ENCODE measurements at regions not wholly inside any gene's neighbourhood (a gene's known extent, or its start where the extent isn't known, plus 50 kb on each side); places are given as distances from the start of the nearest gene placed in this dataset.

DNA sequence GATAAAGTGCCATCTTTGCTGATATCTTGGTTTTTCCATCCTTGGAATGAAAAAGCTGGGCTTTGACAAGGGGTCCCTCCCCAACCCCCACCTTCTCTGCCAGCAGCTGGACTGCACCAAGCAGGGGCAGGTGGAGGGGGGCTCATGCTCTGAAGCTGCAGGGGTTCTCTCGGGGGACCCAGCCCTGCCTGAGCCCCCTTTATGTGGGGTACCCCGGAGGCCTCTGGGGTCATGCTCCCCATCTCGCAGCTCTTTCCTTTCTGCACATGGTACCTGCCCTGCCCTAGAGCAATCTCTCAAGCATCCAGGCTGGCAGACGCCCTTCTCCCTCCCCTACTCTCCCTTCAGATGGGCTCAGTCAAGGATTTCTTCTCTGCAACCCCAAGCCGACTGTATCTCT, 146.7 kb upstream of the PTPN1 start:
- BruUV-seq (replicated peaks) = no TSS peak
- H3K79me2 ChIP-seq (ENCODE audit: control insufficient read depth, insufficient read depth, low read length) = no peaks in the 10 kb centered on the region
- H3K9ac ChIP-seq (replicated peaks; ENCODE audit: extremely low read depth, insufficient read depth, low read length) = no peak overlapping the region
- no peak overlapping the region for H2AFZ ChIP-seq (ENCODE audit: low read depth, low read length)
- no peak overlapping the region for H3K27ac ChIP-seq (ENCODE audit: insufficient read depth, low read depth, low read length)
- H3K4me1 ChIP-seq (ENCODE audit: control insufficient read depth, extremely low read depth, insufficient read depth, low read length) = peaks cover 5% of the 10 kb centered on the region
- no peak overlapping the region for H3K4me3 ChIP-seq (replicated peaks in 1 of 3; ENCODE audit: insufficient read depth in 1 of 3, low read depth in 1 of 3, low read length in 3 of 3)
- no peaks in the 10 kb centered on the region for H3K9me1 ChIP-seq (replicated peaks; ENCODE audit: control insufficient read depth, extremely low read depth, insufficient read depth, low read length)
- POLR2A ChIA-PET = no interaction called here
- DNase-seq (ENCODE audit: low read depth, low spot score) (no peak), FAIRE-seq (no peak)
- dilution Hi-C loops (cut with MboI; ENCODE audit: extremely low pct_ligation_motif_present, low sequenced_read_pairs) (no loop called here), intact Hi-C loops (cut with micrococcal nuclease) (no loop called here)
- TF ChIP-seq JUN (IDR thresholded peaks at IDR 0.05; ENCODE audit: borderline replicate concordance, insufficient read depth, insufficient read length, low read depth) (no peak), EZH2 (IDR thresholded peaks at IDR 0.05; ENCODE audit: borderline replicate concordance, low read depth, low read length, severe bottlenecking) (no peak), POLR2AphosphoS5 (IDR thresholded peaks at IDR 0.05; ENCODE audit: insufficient read depth, low read depth, low read length) (no peak), FOS (IDR thresholded peaks at IDR 0.05; ENCODE audit: borderline replicate concordance, insufficient read depth, low read length) (no peak), MYC (IDR thresholded peaks at IDR 0.05; ENCODE audit: low read depth, low read length) (no peak), POLR2A (IDR thresholded peaks at IDR 0.05; ENCODE audit: low read depth, low read length) (no peak)
- TF ChIP-seq, protein P1, sequence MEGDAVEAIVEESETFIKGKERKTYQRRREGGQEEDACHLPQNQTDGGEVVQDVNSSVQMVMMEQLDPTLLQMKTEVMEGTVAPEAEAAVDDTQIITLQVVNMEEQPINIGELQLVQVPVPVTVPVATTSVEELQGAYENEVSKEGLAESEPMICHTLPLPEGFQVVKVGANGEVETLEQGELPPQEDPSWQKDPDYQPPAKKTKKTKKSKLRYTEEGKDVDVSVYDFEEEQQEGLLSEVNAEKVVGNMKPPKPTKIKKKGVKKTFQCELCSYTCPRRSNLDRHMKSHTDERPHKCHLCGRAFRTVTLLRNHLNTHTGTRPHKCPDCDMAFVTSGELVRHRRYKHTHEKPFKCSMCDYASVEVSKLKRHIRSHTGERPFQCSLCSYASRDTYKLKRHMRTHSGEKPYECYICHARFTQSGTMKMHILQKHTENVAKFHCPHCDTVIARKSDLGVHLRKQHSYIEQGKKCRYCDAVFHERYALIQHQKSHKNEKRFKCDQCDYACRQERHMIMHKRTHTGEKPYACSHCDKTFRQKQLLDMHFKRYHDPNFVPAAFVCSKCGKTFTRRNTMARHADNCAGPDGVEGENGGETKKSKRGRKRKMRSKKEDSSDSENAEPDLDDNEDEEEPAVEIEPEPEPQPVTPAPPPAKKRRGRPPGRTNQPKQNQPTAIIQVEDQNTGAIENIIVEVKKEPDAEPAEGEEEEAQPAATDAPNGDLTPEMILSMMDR (IDR thresholded peaks at IDR 0.05; ENCODE audit: extremely low read depth in 1 of 2, insufficient read depth in 1 of 2, low read depth in 1 of 2, low read length in 2 of 2) = no peak
- TF ChIP-seq, protein P2, sequence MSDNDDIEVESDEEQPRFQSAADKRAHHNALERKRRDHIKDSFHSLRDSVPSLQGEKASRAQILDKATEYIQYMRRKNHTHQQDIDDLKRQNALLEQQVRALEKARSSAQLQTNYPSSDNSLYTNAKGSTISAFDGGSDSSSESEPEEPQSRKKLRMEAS (IDR thresholded peaks at IDR 0.05; ENCODE audit: insufficient read depth, insufficient read length) = no peak
- H3K27me3 ChIP-seq (ENCODE audit: control insufficient read depth in 2 of 2, insufficient read depth in 2 of 2, low read length in 2 of 2) = peaks cover 21 to 30% of the 10 kb centered on the region in 2 experiments
- H3K36me3 ChIP-seq (ENCODE audit: control insufficient read depth in 2 of 2, extremely low read depth in 1 of 2, insufficient read depth in 2 of 2, low read length in 2 of 2) = no peaks in the 10 kb centered on the region
- CTCF ChIA-PET = no interaction called here
- no peaks in the 10 kb centered on the region for H4K20me1 ChIP-seq (replicated peaks; ENCODE audit: control insufficient read depth, extremely low read depth, insufficient read depth, low read length)
- H3K4me2 ChIP-seq (ENCODE audit: insufficient read depth, low read length) = no peak overlapping the region
- no peaks in the 10 kb centered on the region for H3K9me3 ChIP-seq (replicated peaks; ENCODE audit: control insufficient read depth, insufficient read depth, low read length)

All from endothelial cell of umbilical vein (primary cell).